Activated naive CD8-positive, alpha-beta T cell treated with anti-CD3 and anti-CD28 coated beads, Interleukin-2, amount 50 U/mL, for 24 hours (primary cell): ENCODE measurements at regions not wholly inside any gene's neighbourhood (a gene's known extent, or its start where the extent isn't known, plus 50 kb on each side); places are given as distances from the start of the nearest gene placed in this dataset.
"Not testable (repeated sequence)": the region's sequence is repeated elsewhere in the genome, so short reads cannot be mapped to it uniquely, and the experiment has no call there.

Source experiments
- ATAC-seq: fragments of 150-1000 bp; cut with Tn5 transposase; one replicate; pipeline ENCODE4 v1.10.0; 2021
- DNase-seq: peaks from one replicate; pipeline ENCODE4 v3.0.0; 2021
- H3K27ac Mint-ChIP-seq: one replicate; pipeline ENCODE4 v1.8.0; 2021; ENCODE audit warnings: mild to moderate bottlenecking, mixed read lengths
- H3K27me3 Mint-ChIP-seq: one replicate; pipeline ENCODE4 v1.8.0; 2021; ENCODE audit warnings: mixed read lengths
- H3K36me3 Mint-ChIP-seq: one replicate; pipeline ENCODE4 v1.8.0; 2021; ENCODE audit warnings: low read depth, mixed read lengths
- H3K4me1 Mint-ChIP-seq: one replicate; pipeline ENCODE4 v1.8.0; 2021; ENCODE audit warnings: mixed read lengths
- H3K4me3 Mint-ChIP-seq: one replicate; pipeline ENCODE4 v1.8.0; 2021; ENCODE audit warnings: mild to moderate bottlenecking, moderate library complexity, mixed read lengths
- H3K9me3 Mint-ChIP-seq: one replicate; pipeline ENCODE4 v1.8.0; 2021; ENCODE audit warnings: mixed read lengths

- H3K36me3 Mint-ChIP-seq, H3K4me1 Mint-ChIP-seq, DNase-seq, H3K27ac Mint-ChIP-seq, ATAC-seq, H3K4me3 Mint-ChIP-seq, H3K27me3 Mint-ChIP-seq: not testable (repeated sequence)
- H3K9me3 Mint-ChIP-seq, result peaks cover 28% of the 10 kb centered on the region
Measured at GRCh38 chrX:1053600-1053999, 158.8 kb downstream of the CRLF2 start.

DNA sequence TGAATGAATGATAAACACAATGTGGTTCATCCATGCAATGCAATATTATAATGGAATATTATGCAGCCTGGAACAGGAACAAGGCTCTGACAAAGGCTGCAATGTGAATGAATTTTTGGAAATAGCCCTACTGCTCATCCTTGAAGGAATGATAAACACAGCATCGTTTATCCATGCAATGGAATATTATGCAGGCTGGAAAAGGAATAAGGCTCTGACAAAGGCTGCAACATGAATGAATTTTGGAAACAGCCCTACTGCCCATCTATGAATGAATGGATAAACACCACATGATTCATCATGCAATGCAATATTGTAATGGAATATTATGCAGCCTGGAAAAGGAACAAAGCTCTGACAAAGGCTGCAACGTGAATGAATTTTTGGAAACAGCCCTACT is 159.4 kb downstream of the CRLF2 start:
- ATAC-seq (no peak), DNase-seq (no peak)
- no peaks in the 10 kb centered on the region for H3K27me3 Mint-ChIP-seq
- H3K36me3 Mint-ChIP-seq, result peaks cover 2% of the 10 kb centered on the region
- H3K4me1 Mint-ChIP-seq, result no peaks in the 10 kb centered on the region
- peaks cover 28% of the 10 kb centered on the region for H3K9me3 Mint-ChIP-seq
- no peak overlapping the region for H3K27ac Mint-ChIP-seq
- no peak overlapping the region for H3K4me3 Mint-ChIP-seq

DNA sequence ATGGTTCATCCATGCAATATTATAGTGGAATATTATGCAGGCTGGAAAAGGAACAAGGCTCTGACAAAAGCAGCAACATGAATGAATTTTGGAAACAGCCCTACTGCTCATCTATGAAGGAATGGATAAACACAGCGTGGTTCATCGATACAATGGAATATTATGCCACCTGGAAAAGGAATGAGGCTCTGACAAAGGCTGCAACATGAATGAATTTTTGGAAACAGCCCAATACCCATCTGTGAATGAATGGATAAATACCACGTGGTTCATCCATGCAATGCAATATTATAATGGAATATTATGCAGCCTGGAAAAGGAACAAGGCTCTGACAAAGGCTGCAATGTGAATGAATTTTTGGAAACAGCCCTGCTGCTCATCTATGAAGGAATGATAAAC is 160.4 kb downstream of the CRLF2 start:
- no peaks in the 10 kb centered on the region for H3K27me3 Mint-ChIP-seq
- no peaks in the 10 kb centered on the region for H3K4me1 Mint-ChIP-seq
- H3K36me3 Mint-ChIP-seq, result peaks cover 2% of the 10 kb centered on the region
- H3K9me3 Mint-ChIP-seq, result peaks cover 34% of the 10 kb centered on the region
- DNase-seq, result no peak
- no peak for ATAC-seq
- H3K4me3 Mint-ChIP-seq, result no peak overlapping the region
- H3K27ac Mint-ChIP-seq, result no peak overlapping the region

- Mint-ChIP-seq H3K9me3 (peaks cover 32% of the 10 kb centered on the region), H3K27me3 (no peaks in the 10 kb centered on the region), H3K27ac (no peak overlapping the region), H3K4me3 (no peak overlapping the region), H3K4me1 (no peaks in the 10 kb centered on the region), H3K36me3 (peaks cover 2% of the 10 kb centered on the region)
- ATAC-seq, result no peak
- no peak for DNase-seq
Measured at GRCh38 chrX:1051421-1051820, 161.0 kb downstream of the CRLF2 start.

DNA sequence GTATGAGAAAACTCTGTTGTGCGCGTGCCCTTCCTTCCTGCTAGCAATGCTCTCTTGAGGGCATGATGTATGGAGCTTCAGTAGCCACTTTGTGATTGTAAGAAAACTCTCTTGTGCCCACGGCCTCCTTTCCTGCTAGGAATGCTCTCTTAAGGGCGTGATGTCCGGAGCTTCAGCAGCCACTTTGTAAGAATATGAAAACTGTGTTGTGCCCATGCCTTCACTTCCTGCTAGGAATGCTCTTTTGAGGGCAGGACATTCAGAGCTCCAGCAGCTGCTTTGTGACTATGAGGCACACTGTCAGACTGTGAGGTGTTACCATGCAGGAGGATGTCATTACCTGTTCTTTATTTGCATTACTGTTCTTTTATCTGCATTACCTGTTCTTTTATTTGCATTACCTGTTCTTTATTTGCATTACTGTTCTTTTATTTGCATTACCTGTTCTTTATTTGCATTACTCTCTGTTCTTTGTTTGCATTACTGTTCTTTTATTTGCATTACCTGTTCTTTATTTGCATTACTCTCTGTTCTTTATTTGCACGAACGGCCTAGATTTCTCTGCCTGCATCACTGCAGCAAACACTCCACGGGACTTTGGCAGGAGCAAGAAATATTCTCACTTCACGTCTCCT is 166.7 kb downstream of the CRLF2 start:
- Mint-ChIP-seq H3K4me3 (no peak overlapping the region), H3K27ac (no peak overlapping the region), H3K9me3 (peaks cover 16% of the 10 kb centered on the region), H3K36me3 (peaks cover 4% of the 10 kb centered on the region), H3K4me1 (no peaks in the 10 kb centered on the region), H3K27me3 (no peaks in the 10 kb centered on the region)
- DNase-seq, result no peak
- ATAC-seq, result no peak

GRCh38 chrX:1041091-1041490 is 171.4 kb downstream of the CRLF2 start:
- Mint-ChIP-seq H3K27me3 (no peaks in the 10 kb centered on the region), H3K4me1 (no peaks in the 10 kb centered on the region), H3K9me3 (peaks cover 7% of the 10 kb centered on the region), H3K36me3 (peaks cover 4% of the 10 kb centered on the region), H3K4me3 (no peak overlapping the region), H3K27ac (no peak overlapping the region)
- DNase-seq (no peak), ATAC-seq (no peak)

GRCh38 chrX:1035931-1036330 is 176.5 kb downstream of the CRLF2 start:
- not testable (repeated sequence) for H3K36me3 Mint-ChIP-seq, H3K4me3 Mint-ChIP-seq, DNase-seq, ATAC-seq, H3K27me3 Mint-ChIP-seq, H3K4me1 Mint-ChIP-seq, H3K27ac Mint-ChIP-seq, H3K9me3 Mint-ChIP-seq

- no peak overlapping the region for H3K27ac Mint-ChIP-seq
- DNase-seq (no peak), ATAC-seq (no peak)
- no peaks in the 10 kb centered on the region for H3K4me1 Mint-ChIP-seq
- H3K4me3 Mint-ChIP-seq, result no peak overlapping the region
- peaks cover 4% of the 10 kb centered on the region for H3K9me3 Mint-ChIP-seq
- H3K27me3 Mint-ChIP-seq, result no peaks in the 10 kb centered on the region
- no peaks in the 10 kb centered on the region for H3K36me3 Mint-ChIP-seq
Measured at GRCh38 chrX:1035206-1035605, 177.2 kb downstream of the CRLF2 start.

DNA sequence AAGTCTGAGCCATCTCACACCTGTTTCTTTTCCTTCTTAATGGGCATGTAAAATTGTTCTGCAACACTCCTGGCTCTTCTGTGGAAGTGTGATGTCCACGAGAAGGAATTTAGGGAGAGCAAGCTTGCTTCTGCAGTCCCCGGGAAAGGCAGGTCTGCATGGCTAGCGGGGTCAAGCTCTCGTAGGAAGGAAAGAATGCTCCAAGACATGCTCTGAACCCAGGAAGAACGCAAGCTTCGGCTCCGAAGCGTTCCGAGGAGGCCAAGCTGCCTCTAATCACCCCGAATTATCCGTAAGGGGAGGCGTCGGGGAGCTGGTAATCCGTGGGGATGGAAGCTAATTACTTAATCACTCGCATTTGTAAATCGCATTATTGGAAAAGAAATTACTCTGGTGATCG is 177.7 kb downstream of the CRLF2 start:
- Mint-ChIP-seq H3K9me3 (peaks cover 4% of the 10 kb centered on the region), H3K4me1 (no peaks in the 10 kb centered on the region), H3K27ac (no peak overlapping the region), H3K27me3 (no peaks in the 10 kb centered on the region), H3K36me3 (no peaks in the 10 kb centered on the region), H3K4me3 (no peak overlapping the region)
- ATAC-seq (no peak), DNase-seq (no peak)

- Mint-ChIP-seq H3K9me3 (peaks cover 4% of the 10 kb centered on the region), H3K27ac (no peak overlapping the region), H3K36me3 (no peaks in the 10 kb centered on the region), H3K4me3 (no peak overlapping the region), H3K27me3 (peaks cover 10% of the 10 kb centered on the region), H3K4me1 (peaks cover 12% of the 10 kb centered on the region)
- DNase-seq, result no peak
- ATAC-seq, result no peak
Measured at GRCh38 chrX:1031521-1032430, 180.7 kb downstream of the CRLF2 start.

- Mint-ChIP-seq H3K4me1 (peaks cover 17% of the 10 kb centered on the region), H3K27me3 (peaks cover 10% of the 10 kb centered on the region), H3K4me3 (no peak overlapping the region), H3K36me3 (no peaks in the 10 kb centered on the region), H3K27ac (no peak overlapping the region), H3K9me3 (peaks cover 4% of the 10 kb centered on the region)
- no peak for ATAC-seq
- no peak for DNase-seq
Measured at GRCh38 chrX:1029494-1029893, 183.0 kb downstream of the CRLF2 start.

GRCh38 chrX:1027680-1028079 is 184.8 kb downstream of the CRLF2 start:
- H3K27ac Mint-ChIP-seq, result peak overlapping the region; percentile 68
- H3K4me3 Mint-ChIP-seq, result peak overlapping the region; percentile 72
- H3K9me3 Mint-ChIP-seq, result no peaks in the 10 kb centered on the region
- H3K36me3 Mint-ChIP-seq, result no peaks in the 10 kb centered on the region
- H3K4me1 Mint-ChIP-seq, result peaks cover 17% of the 10 kb centered on the region
- ATAC-seq (no peak), DNase-seq (no peak)
- H3K27me3 Mint-ChIP-seq, result peaks cover 10% of the 10 kb centered on the region

DNA sequence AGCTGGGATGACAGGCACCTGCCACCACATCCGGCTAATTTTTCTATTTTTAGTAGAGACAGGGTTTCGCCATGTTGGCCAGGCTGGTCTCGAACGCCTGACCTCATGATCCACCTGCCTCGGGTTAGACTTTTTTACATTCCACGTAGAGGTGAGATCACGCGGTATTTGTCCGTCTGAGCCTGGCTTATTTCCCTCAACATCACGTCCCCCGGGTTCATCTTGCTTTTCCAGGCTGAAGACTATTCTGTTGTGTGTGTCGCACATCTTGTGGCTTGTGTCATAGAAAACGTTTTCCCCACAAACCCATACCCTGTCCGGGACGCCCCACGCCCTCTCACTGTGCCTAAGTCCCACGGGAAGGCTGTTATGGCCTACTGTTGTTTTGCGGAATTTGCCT is 185.3 kb downstream of the CRLF2 start:
- ATAC-seq (no peak), DNase-seq (peak; percentile 4)
- Mint-ChIP-seq H3K36me3 (no peaks in the 10 kb centered on the region), H3K27me3 (peaks cover 10% of the 10 kb centered on the region), H3K27ac (peak overlapping the region; percentile 68), H3K4me1 (peaks cover 17% of the 10 kb centered on the region), H3K9me3 (no peaks in the 10 kb centered on the region), H3K4me3 (peak overlapping the region; percentile 72)

DNA sequence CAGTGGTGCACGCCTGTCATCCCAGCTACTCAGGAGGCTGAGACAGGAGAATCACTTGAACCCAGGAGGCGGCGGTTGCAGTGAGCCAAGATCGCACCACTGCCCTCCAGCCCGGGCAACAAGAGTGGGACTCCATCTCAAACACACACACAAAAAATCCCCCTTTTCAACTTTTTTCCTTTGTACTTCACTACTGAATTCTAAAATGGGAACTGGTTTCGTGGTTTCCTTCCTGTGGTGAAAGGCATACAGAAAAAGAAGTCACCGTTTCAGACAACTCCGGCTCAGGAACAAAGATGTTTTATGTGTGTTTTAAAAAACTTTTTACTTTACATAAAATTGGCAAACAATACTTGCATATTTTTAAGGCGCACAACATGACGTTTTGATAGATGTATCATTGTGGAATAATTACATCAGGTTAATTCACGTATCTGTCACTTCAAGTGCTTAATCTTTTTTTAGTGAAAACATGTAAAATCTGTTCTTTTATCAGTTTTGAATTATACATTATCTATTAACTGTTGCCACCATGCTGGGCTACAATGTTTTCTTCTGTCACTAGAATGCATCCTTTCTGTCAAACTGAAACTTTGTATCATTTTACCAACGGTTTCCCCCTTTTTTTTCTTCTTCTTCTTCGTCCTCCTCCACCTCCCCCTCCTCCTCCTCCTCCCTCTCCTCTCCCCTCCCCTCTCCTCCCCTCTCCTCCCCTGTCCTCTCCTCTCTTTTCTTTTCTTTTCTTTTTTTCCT is 186.0 kb downstream of the CRLF2 start:
- Mint-ChIP-seq H3K4me3 (peak overlapping the region; percentile 72), H3K4me1 (peaks cover 17% of the 10 kb centered on the region), H3K36me3 (no peaks in the 10 kb centered on the region), H3K9me3 (no peaks in the 10 kb centered on the region), H3K27ac (no peak overlapping the region), H3K27me3 (peaks cover 10% of the 10 kb centered on the region)
- no peak for ATAC-seq
- DNase-seq, result no peak

- H3K4me3 Mint-ChIP-seq, result no peak overlapping the region
Measured at GRCh38 chrX:1025413-1025812, 187.0 kb downstream of the CRLF2 start.

More at GRCh38 chrX:1025413-1025812, 187.0 kb downstream of the CRLF2 start:
- ATAC-seq, result no peak
- Mint-ChIP-seq H3K27ac (no peak overlapping the region), H3K27me3 (peaks cover 10% of the 10 kb centered on the region), H3K36me3 (no peaks in the 10 kb centered on the region), H3K4me1 (peaks cover 17% of the 10 kb centered on the region), H3K9me3 (no peaks in the 10 kb centered on the region)
- DNase-seq, result no peak
